ENCODE measurements at regions not wholly inside any gene's neighbourhood (a gene's known extent, or its start where the extent isn't known, plus 50 kb on each side); places are given as distances from the start of the nearest gene placed in this dataset.

DNA sequence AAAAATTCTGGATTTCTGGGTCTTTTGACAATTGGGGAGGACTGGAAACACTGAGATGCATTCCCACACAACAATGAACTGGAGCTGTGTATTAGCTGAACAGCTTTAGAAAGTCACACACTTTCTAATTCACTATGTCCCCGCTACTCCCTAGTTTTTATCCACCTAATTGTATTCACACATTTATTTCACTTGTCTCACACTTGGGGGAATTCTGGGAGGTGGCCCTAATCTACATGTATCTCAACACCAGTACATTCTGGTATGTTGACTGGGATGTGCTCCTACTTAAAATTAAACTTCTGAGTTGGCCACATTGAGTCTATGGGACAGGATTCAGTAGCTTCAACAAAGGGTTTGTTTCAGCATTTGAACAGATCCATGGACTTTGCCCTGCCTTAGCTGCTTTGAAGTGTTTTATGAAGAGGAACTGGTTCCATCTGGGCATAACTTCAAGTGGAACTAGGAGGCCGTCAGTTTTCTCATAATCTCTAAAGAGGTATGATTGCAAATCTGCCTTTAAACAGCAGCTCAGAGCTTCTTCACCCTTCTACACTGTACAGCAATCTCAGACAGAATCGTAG lies 106.5 kb upstream of the CMC1 start:
- H3K4me1 ChIP-seq (ENCODE audit: insufficient read depth, low read length): peaks cover 4% of the 10 kb centered on the region
- H4K20me1 ChIP-seq (ENCODE audit: low read length): no peaks in the 10 kb centered on the region
- TF ChIP-seq EZH2 (IDR thresholded peaks at IDR 0.05; ENCODE audit: low read length, unreplicated experiment) (no peak), CTCF (conservative IDR thresholded peaks at IDR 0.05; ENCODE audit: low read depth, low read length) (no peak), EZH2phosphoT487 (IDR thresholded peaks at IDR 0.05; ENCODE audit: borderline replicate concordance, low read length) (no peak)
- POLR2A ChIA-PET (ENCODE audit: unreplicated experiment): interaction anchor here (0.6 kb wide), 1 partner anchor 92 kb away, joined by 3 read pairs; no protein-coding TSS in a partner anchor
- H3K36me3 ChIP-seq (ENCODE audit: low read depth, low read length): no peaks in the 10 kb centered on the region
- no peak for DNase-seq
- no peak overlapping the region for H3K4me2 ChIP-seq (ENCODE audit: low read length)
- CTCF ChIA-PET: no interaction called here
- no peak for ATAC-seq
- intact Hi-C loops (cut with micrococcal nuclease): no loop called here
- H3F3A ChIP-seq (ENCODE audit: low read length, unreplicated experiment): no peaks in the 10 kb centered on the region
- H3K9me3 ChIP-seq (ENCODE audit: low read length): no peaks in the 10 kb centered on the region
- no peaks in the 10 kb centered on the region for H3K9me2 ChIP-seq (replicated peaks; ENCODE audit: low read length)
- H3K27ac ChIP-seq (ENCODE audit: low read length): no peak overlapping the region
- no peak overlapping the region for H2AFZ ChIP-seq (ENCODE audit: low read length)
- H3K79me2 ChIP-seq (ENCODE audit: low read length): no peaks in the 10 kb centered on the region
- no TSS peak for BruUV-seq (replicated peaks)
- no peak overlapping the region for H3K4me3 ChIP-seq (ENCODE audit: low read length)
- H3K9ac ChIP-seq (ENCODE audit: low read length): no peak overlapping the region
- no peaks in the 10 kb centered on the region for H3K27me3 ChIP-seq (ENCODE audit: low read length)

- no peak for DNase-seq
- Histone ChIP-seq H3K9ac (ENCODE audit: low read length) (no peak overlapping the region), H3F3A (ENCODE audit: low read length, unreplicated experiment) (no peaks in the 10 kb centered on the region), H3K27me3 (ENCODE audit: low read length) (no peaks in the 10 kb centered on the region), H2AFZ (ENCODE audit: low read length) (no peak overlapping the region), H3K79me2 (ENCODE audit: low read length) (no peaks in the 10 kb centered on the region), H3K9me3 (ENCODE audit: low read length) (no peaks in the 10 kb centered on the region), H4K20me1 (ENCODE audit: low read length) (no peaks in the 10 kb centered on the region), H3K4me1 (ENCODE audit: insufficient read depth, low read length) (peaks cover 14% of the 10 kb centered on the region), H3K36me3 (ENCODE audit: low read depth, low read length) (no peaks in the 10 kb centered on the region), H3K4me2 (ENCODE audit: low read length) (no peak overlapping the region), H3K4me3 (ENCODE audit: low read length) (no peak overlapping the region), H3K27ac (ENCODE audit: low read length) (no peak overlapping the region), H3K9me2 (replicated peaks; ENCODE audit: low read length) (no peaks in the 10 kb centered on the region)
- no peak for TF ChIP-seq EZH2phosphoT487 (IDR thresholded peaks at IDR 0.05; ENCODE audit: borderline replicate concordance, low read length)
- no peak for TF ChIP-seq EZH2 (IDR thresholded peaks at IDR 0.05; ENCODE audit: low read length, unreplicated experiment)
- TF ChIP-seq CTCF (conservative IDR thresholded peaks at IDR 0.05; ENCODE audit: low read depth, low read length): no peak
- ChIA-PET POLR2A (ENCODE audit: unreplicated experiment) (no interaction called here), CTCF (no interaction called here)
- intact Hi-C loops (cut with micrococcal nuclease): no loop called here
- ATAC-seq: no peak
- BruUV-seq (replicated peaks): no TSS peak
Measured at GRCh38 chr3:28136607-28137216, 104.7 kb upstream of the CMC1 start.

DNA sequence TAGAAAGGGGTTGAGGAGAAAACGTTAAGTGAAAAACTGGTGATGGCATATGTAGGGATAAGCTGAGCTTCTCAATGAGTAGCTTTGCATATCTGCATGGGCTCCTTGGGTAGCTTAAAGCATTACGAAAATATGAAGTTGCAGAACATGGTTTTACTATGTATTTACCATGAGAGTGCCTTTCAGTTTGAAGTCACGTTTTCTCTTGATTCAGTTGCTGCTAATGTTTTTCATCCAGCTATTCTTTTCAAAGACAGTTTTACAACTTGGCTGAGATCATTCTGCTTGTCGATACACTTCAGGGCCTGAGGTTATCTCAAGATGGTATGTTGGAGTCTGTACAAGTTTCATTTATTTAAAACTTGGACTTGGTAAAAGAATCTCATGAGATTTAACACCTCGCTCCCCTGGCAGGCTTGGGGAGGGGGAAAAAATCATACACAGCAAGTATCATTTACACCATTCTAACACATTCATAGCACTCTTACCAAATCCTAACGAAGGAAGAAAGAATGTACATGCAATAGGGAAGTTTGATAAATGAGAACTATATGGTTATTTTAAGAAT lies 103.3 kb upstream of the CMC1 start:
- Histone ChIP-seq H3K4me2 (ENCODE audit: low read length) (no peak overlapping the region), H3K9me3 (ENCODE audit: low read length) (no peaks in the 10 kb centered on the region), H3F3A (ENCODE audit: low read length, unreplicated experiment) (no peaks in the 10 kb centered on the region), H3K36me3 (ENCODE audit: low read depth, low read length) (no peaks in the 10 kb centered on the region), H3K4me3 (ENCODE audit: low read length) (no peak overlapping the region), H3K9ac (ENCODE audit: low read length) (no peak overlapping the region), H3K27me3 (ENCODE audit: low read length) (no peaks in the 10 kb centered on the region), H3K27ac (ENCODE audit: low read length) (no peak overlapping the region), H2AFZ (ENCODE audit: low read length) (no peak overlapping the region), H3K4me1 (ENCODE audit: insufficient read depth, low read length) (peaks cover 14% of the 10 kb centered on the region), H3K79me2 (ENCODE audit: low read length) (no peaks in the 10 kb centered on the region), H4K20me1 (ENCODE audit: low read length) (no peaks in the 10 kb centered on the region), H3K9me2 (replicated peaks; ENCODE audit: low read length) (no peaks in the 10 kb centered on the region)
- TF ChIP-seq EZH2phosphoT487 (IDR thresholded peaks at IDR 0.05; ENCODE audit: borderline replicate concordance, low read length) (no peak), EZH2 (IDR thresholded peaks at IDR 0.05; ENCODE audit: low read length, unreplicated experiment) (no peak), CTCF (conservative IDR thresholded peaks at IDR 0.05; ENCODE audit: low read depth, low read length) (no peak)
- no TSS peak for BruUV-seq (replicated peaks)
- ATAC-seq (no peak), DNase-seq (no peak)
- ChIA-PET POLR2A (ENCODE audit: unreplicated experiment) (no interaction called here), CTCF (no interaction called here)
- intact Hi-C loops (cut with micrococcal nuclease): no loop called here

Measured in PC-3 (cell line).